GM04504 (cell line): ENCODE measurements at regions not wholly inside any gene's neighbourhood (a gene's known extent, or its start where the extent isn't known, plus 50 kb on each side); places are given as distances from the start of the nearest gene placed in this dataset.

Experiments
- DNase-seq: peaks from one replicate; pipeline ENCODE4 v3.0.0-alpha.2; 2012; ENCODE audit warnings: low read depth

- DNase-seq, result no peak
Measured at GRCh38 chr5:124461941-124462340, 284.5 kb downstream of the ZNF608 start.

- no peak for DNase-seq
Measured at GRCh38 chr5:124461157-124461556, 285.3 kb downstream of the ZNF608 start.

- DNase-seq, result no peak
Measured at GRCh38 chr5:124460642-124461041, 285.8 kb downstream of the ZNF608 start.

GRCh38 chr5:124459984-124460383 lies 286.5 kb downstream of the ZNF608 start:
- no peak for DNase-seq

GRCh38 chr5:124457901-124458300 lies 288.5 kb downstream of the ZNF608 start:
- DNase-seq, result no peak

GRCh38 chr5:124457101-124457500 lies 289.3 kb downstream of the ZNF608 start:
- DNase-seq, result no peak

GRCh38 chr5:124456249-124456648 lies 290.2 kb downstream of the ZNF608 start:
- no peak for DNase-seq

GRCh38 chr5:124454081-124454480 lies 292.4 kb downstream of the ZNF608 start:
- no peak for DNase-seq

- peak; percentile 28 for DNase-seq
Measured at GRCh38 chr5:124453221-124454051, 293.0 kb downstream of the ZNF608 start.

- DNase-seq, result no peak
Measured at GRCh38 chr5:124452412-124452811, 294.0 kb downstream of the ZNF608 start.

GRCh38 chr5:124451721-124452383 lies 294.6 kb downstream of the ZNF608 start:
- DNase-seq, result no peak

- no peak for DNase-seq
Measured at GRCh38 chr5:124446120-124446519, 300.3 kb downstream of the ZNF608 start.

- no peak for DNase-seq
Measured at GRCh38 chr5:124445070-124445619, 301.3 kb downstream of the ZNF608 start.

- no peak for DNase-seq
Measured at GRCh38 chr5:124444147-124444775, 302.2 kb downstream of the ZNF608 start.

GRCh38 chr5:124440471-124440870 lies 306.0 kb downstream of the ZNF608 start:
- DNase-seq, result no peak

GRCh38 chr5:124439609-124440008 lies 306.8 kb downstream of the ZNF608 start:
- DNase-seq, result no peak

- DNase-seq, result no peak
Measured at GRCh38 chr5:124438903-124439281, 307.5 kb downstream of the ZNF608 start.

GRCh38 chr5:124438026-124438902 lies 308.2 kb downstream of the ZNF608 start:
- no peak for DNase-seq

- no peak for DNase-seq
Measured at GRCh38 chr5:124436294-124436693, 310.1 kb downstream of the ZNF608 start.

- no peak for DNase-seq
Measured at GRCh38 chr5:124433170-124433569, 313.3 kb downstream of the ZNF608 start.

- no peak for DNase-seq
Measured at GRCh38 chr5:124421584-124421983, 324.9 kb downstream of the ZNF608 start.

- no peak for DNase-seq
Measured at GRCh38 chr5:124420952-124421351, 325.5 kb downstream of the ZNF608 start.
